ENCODE measurements at regions not wholly inside any gene's neighbourhood (a gene's known extent, or its start where the extent isn't known, plus 50 kb on each side); places are given as distances from the start of the nearest gene placed in this dataset.
"Not testable (repeated sequence)": the region's sequence is repeated elsewhere in the genome, so short reads cannot be mapped to it uniquely, and the experiment has no call there.

- DNase-seq: no peak
Measured at GRCh38 chr12:94916663-94917062, 86.8 kb downstream of the NDUFA12 start.

GRCh38 chr12:94909663-94910062 is 93.8 kb downstream of the NDUFA12 start:
- DNase-seq: no peak

- DNase-seq: not testable (repeated sequence)
Measured at GRCh38 chr12:94905749-94906148, 97.7 kb downstream of the NDUFA12 start.

GRCh38 chr12:94900496-94900895 is 103.0 kb downstream of the NDUFA12 start:
- no peak for DNase-seq

- DNase-seq: no peak
Measured at GRCh38 chr12:94898388-94898787, 105.1 kb downstream of the NDUFA12 start.

GRCh38 chr12:94892544-94893267 is 110.8 kb downstream of the NDUFA12 start:
- DNase-seq: no peak

- DNase-seq: no peak
Measured at GRCh38 chr12:94889445-94890210, 113.9 kb downstream of the NDUFA12 start.

- DNase-seq: peak; percentile 24
Measured at GRCh38 chr12:94879542-94879941, 124.0 kb downstream of the NDUFA12 start.

GRCh38 chr12:94875525-94875924 is 128.0 kb downstream of the NDUFA12 start:
- peak; percentile 20 for DNase-seq

- no peak for DNase-seq
Measured at GRCh38 chr12:94874518-94875302, 128.8 kb downstream of the NDUFA12 start.

GRCh38 chr12:94873734-94874517 is 129.6 kb downstream of the NDUFA12 start:
- DNase-seq: no peak

GRCh38 chr12:94872971-94873733 is 130.3 kb downstream of the NDUFA12 start:
- DNase-seq: no peak

GRCh38 chr12:94872671-94872970 is 130.9 kb downstream of the NDUFA12 start:
- DNase-seq: peak; percentile 4

GRCh38 chr12:94872007-94872653 is 131.4 kb downstream of the NDUFA12 start:
- no peak for DNase-seq

GRCh38 chr12:94870511-94870910 is 133.0 kb downstream of the NDUFA12 start:
- DNase-seq: no peak

- no peak for DNase-seq
Measured at GRCh38 chr12:94868161-94868560, 135.3 kb downstream of the NDUFA12 start.

- DNase-seq: no peak
Measured at GRCh38 chr12:94867066-94867855, 136.2 kb downstream of the NDUFA12 start.

GRCh38 chr12:94864987-94865386 is 138.5 kb downstream of the NDUFA12 start:
- DNase-seq: no peak

- DNase-seq: no peak
Measured at GRCh38 chr12:94863321-94864035, 140.0 kb downstream of the NDUFA12 start.

- DNase-seq: no peak
Measured at GRCh38 chr12:94862421-94862820, 141.1 kb downstream of the NDUFA12 start.
